C1 segment of cervical spinal cord (tissue), 14 donors: ENCODE measurements at regions not wholly inside any gene's neighbourhood (a gene's known extent, or its start where the extent isn't known, plus 50 kb on each side); places are given as distances from the start of the nearest gene placed in this dataset.

ENCODE experiments used
- DNase-seq, 14 donors: peaks; one replicate each; lab custom pipeline; 2025; lab: John Stamatoyannopoulos, UW

DNA sequence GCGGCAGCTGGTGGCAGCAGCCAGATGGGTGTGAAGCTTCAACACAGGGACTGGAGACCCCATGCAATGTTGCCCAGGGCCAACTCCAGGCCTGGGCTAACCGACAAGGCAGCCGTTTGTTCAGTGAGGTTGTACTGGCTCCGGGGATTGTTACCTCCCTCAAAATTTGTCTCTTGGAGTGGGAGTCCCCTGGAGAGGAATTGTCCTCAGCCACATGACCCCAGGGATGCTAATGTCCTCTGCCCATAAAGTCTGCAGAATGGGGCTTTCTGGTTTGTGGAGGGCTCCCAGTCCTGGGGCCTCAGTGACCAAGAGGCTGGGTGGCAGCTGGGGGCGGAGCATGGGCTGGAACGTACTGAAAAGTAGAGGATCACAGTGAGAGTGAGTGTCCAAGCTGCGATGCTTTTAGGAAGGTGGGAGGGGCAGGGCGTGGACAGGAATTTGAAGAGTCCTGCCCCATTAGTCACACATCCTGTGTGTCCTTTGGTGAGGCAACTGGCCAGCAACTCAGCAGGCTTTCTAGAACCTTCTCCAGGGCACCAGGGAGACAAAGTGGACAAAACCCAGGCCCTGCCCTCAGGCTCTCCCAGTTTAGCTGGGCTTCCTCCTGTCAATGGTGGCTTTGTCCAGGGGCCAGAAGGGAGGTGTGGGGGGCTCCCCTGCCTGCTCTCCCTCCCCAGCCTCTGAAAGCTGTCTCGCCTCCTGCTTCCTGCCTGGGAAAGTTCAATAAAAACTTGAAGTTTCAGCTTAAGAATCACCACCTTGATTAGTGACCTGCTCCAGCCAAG lies 114.0 kb downstream of the NSG2 start:
- DNase-seq, result no peak

DNA sequence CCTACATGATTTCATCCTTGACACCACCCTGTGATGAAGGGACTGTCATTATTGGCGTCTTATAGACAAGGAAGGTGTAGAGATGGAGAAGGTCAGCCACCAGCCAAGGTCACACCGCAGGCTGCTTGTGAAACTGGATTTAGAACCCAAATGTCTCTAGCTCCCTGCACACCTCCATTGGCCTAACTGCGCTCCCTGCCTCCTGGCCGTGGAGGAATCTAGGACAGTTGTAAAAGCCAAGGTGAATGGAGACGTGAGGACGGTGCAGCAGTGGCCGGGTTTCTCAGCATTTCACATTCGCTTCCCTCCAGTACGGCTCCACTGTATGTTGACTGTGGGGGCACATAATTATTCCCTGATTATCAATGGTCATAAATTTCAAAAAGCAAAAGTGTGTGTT lies 119.9 kb downstream of the NSG2 start:
- no peak for DNase-seq

DNA sequence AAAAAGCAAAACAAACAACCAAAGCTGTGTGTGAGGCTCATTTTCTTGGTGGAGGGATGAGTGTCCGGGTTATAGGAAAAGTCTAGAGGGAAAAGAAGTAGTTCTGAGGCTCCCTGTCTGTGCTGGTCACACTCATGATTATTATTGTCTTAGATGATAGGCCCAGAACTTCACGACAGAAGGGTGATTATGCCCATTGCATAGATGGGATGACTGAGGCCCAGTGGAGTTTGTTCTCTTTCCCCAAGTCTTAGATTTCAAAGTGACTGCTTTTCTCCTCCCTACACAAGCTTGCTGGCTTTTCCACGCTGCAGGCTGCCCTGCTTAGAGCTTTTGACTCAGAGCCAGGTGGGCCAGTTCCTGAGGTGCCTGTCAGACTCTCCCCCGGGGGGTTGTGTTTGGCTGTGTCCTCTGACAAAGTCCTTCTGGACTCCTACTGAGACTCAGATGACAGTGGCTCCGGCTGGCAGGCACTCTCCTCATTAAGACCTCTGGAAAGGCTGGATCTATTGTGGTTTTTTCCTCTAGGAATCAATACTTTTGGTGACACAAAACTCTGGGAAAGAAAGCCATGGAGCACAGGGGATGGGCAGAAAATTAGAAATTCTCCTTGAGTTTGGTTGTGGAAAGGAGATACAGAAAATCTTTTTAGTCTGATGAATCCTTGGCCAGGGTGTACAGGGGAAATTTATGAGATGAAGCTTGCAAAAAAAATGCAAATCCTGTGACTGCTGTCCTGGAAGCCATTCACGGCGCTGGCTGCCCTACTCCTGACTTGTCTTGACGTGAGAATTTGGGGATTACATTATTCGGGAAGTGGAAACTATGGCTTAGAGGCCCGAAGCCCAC lies 120.9 kb downstream of the NSG2 start:
- DNase-seq, result peak in 5 of 14 donors; percentile 12 to 38 (median 30)

DNA sequence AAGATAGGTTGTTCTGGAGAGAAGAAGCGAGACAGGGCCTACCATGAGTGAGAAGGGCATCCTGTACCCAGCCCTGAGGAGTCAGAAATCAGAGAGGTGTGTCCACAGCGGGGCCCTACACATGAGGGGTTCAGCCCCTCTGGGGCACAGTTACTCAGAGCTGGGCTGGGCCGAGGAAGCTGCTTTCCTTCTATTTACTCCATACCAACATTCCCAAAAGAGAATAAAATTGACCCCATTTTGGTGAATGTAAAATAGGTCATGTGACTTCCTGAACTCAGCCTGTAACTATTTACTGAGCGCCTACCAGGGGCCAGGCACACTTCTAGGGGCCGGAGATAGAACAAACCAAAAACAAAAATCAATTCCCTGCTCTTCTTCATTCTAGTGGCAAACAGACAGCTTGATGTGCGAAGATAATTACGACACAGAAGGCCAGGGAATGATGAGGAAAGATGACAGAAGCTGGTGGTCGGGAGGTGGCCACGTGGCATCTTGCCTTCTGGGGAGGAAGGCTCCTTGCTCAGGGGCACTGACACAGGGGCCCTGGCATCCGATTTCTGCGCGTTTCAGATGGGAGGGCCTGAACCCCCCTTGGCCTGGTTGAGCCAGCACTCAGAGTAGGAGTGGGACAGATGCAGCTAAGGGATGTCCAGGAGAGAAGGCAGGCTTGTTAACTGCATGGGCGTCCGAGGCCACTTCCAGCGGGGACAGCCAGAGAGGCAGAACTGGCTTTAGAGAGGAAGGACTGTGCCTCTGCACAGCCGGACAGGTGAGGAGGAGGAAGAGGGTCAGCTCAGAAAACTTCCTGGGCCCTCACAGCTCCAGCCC lies 121.8 kb downstream of the NSG2 start:
- no peak for DNase-seq

DNA sequence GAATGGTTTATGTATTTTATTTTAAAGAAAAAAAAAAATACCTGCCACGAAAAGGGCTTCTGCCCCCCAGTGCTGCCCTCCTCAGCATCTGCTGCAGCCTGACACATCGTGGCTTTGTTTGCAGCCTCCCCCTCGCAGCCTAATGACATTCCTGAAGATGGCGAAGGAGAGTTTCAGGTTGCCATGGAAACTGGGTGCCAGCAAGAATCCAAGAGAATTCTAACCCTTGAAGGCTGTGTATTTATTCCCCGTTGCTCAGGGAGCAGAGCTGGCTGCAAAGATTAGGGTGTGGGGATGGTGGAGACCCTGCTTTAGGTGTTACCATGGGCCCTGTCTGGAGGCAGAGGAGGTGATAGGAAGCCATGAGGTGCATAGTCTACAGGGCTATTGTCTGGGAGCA lies 126.6 kb downstream of the NSG2 start:
- DNase-seq, result peak in 3 of 14 donors; percentile 25 to 47 (median 25)

DNA sequence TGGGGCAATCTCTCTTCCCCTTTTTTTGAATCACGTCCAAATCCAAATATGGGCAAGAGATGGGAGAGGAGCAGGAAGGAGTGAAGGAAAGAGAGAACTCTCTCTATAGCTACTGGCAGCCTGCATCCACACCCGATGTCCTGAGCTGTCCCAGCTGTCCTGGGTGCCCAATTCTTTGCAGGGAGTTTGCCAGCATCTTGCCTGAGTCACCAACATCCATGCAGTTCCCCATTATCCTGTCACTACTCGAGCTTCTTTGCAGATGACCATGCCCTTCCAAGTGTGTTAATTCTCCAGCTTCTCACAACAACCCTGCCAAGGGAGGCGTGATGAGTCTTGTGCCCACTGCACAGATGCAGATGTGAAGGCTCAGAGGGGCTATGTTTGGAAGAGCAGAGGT lies 127.1 kb downstream of the NSG2 start:
- DNase-seq, result peak in 1 of 14 donors; percentile 8

DNA sequence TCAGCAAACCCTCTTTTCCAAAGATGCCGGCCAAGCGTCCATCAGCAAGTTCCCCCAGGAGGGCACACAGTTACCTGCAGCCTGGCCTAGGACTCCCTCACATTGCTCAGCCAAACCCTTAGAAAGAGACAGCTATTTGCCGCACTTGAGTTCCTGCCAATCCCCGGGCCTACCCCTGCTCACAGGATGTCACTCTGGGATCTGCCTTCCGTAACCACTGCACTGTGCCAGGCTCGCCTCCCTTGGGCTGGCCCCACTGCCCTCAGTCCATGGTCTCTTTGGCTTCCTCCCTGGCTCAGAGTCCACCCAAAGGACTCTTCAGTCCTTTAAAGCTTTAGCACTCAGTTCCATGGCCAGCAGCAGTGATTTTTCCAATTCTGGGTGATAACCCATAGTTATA lies 128.3 kb downstream of the NSG2 start:
- no peak for DNase-seq

DNA sequence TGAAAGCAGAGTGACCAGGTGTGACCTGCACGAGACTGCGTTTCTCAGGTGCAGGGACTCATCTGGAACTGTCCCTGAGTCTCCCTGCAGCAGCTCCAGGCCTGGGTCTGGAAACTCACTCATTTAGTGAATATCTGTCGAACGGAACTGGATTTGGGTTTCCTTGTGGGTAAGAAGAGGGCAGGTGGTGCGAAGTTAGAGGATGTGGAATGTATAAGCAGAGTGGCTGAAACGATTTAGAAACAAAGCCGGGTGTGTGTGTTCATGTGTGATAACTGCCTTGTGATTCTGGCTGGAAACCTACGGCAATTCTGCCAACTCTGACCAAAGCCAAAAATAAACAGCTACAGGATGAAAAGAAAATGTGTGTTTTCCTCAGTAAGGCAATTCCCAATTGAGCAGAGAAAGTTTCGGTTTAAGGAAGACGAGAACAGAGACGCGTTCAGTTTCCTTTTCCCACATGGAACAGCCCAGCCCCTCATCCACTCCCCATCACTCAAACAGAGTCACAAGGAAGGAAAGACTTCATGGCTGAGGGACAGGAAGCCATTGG lies 130.3 kb downstream of the NSG2 start:
- peak in 2 of 14 donors; percentile 3 to 66 for DNase-seq

DNA sequence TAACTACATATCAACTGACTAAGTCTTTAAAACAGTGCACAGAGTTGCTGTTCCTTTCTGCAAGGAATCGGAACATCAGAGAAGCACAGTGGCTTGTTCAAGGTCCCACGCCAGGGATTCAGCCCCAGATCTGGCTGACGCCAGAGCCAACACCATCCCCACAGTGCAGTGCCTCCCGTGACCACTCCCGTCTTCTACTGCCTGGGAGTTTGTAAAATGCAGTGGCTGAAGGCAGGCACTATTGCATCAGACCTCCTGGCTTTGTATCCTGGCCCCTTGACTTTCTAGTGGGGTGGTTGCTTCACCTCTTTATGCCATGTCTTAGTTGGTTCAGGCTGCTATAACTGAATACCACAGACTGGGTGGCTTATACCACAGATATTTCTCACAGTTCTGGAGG lies 131.0 kb downstream of the NSG2 start:
- DNase-seq, result peak in 3 of 14 donors; percentile 2 to 57 (median 5)

DNA sequence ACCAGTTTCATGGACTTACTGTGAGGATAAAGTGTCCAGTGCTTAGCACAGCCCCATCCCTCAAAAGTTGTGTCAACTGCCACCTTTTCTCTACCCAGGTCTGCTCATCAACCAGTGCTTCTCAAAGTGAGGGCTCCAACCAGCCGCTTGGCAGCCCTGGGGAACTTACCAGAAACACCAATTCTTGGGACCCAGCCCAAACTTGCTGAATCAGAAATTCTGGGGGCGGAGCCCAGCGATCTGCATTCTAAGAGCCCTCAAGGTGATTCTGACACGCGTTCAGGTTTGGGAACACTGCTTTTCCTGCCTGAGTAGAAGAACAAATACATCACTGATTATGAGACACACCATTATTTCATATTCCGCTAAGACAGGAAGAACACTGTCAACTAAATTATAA lies 132.0 kb downstream of the NSG2 start:
- DNase-seq, result peak in 1 of 14 donors; percentile 38

DNA sequence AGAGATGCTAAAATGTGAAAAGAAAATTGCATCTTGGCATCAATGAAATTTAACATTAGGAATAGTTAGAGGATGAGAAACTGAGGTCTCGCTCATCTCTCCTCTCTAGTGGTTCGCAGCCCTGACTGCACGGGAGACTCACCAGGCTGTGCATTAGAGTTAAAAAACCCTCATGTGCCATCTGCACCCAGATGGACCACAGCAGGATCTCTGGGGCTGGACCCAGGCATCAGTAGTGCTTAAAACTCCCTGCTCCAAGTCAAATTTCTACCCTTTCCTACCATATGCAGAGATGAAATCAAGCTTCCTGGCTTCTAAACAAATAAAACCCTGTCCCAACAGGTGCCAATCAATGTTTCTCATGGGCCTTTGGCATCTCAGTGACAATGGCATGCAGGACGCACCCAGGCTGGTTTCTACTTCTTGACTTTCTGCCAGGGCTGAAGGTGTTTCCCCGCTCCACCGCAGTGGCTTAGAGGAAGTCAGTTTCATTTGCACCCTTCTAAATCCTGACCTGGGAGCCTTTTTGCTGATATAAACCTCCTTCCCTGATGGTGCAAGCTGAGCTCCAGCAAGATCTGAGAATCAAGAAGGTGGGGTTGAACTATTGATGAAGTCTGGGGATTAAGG lies 132.6 kb downstream of the NSG2 start:
- DNase-seq, result peak in 1 of 14 donors; percentile 54

DNA sequence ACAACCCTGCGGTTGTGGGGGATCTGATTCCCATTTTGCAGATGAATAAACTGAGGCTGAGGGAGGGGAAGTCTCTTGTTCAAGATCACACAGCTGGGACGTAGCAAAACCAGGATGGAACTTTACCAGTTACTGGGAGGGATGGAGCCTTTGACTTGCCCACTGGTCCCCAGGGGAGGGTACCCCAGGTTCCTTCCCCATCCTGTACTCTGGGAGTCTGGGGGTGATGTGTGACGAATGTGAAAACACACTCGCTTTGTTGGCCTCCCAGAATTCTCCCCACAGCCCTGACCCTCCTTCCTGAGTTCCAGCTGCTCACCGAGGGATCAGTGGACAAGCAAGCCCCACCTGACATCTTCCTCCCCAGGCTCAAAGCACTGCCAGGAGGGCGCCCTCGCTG lies 135.1 kb downstream of the NSG2 start:
- no peak for DNase-seq

DNA sequence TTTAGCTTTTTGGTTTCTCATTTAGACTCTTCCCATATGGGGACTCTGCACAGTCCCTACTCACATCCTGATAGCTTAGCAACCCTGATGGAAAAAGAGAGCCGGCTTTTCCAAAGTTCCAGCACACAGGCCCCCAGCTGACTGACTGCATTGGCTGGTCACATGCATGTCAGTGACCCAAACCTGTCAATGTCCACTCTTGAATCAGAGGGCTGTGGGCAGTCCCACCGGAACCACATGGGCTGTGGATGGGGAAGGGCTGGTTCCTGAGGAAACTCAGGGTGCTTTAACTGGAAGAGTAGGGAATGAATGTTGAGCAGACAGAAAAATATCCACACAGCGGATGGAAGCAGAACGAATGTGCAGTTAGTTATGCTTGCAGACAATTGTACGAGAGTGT lies 136.6 kb downstream of the NSG2 start:
- no peak for DNase-seq

DNA sequence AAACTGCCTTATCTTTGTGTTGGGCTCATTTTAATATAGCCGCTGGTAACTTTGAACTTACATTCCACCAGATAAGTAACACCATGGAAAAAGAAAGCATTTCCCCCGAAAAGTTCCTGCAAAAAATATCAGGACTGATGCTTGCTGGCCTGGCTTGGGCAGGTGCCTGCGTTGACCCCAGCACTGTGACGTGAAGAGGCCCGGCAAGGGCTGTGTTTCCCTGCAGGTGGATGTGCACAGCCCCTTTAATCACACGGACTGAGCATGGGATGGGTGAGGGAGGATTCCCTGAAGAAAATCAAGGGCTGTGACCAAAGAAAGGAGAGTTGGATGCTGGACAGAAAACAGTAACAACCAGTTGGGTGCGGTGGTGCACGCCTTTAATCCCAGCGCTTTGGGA lies 138.2 kb downstream of the NSG2 start:
- DNase-seq, result no peak

DNA sequence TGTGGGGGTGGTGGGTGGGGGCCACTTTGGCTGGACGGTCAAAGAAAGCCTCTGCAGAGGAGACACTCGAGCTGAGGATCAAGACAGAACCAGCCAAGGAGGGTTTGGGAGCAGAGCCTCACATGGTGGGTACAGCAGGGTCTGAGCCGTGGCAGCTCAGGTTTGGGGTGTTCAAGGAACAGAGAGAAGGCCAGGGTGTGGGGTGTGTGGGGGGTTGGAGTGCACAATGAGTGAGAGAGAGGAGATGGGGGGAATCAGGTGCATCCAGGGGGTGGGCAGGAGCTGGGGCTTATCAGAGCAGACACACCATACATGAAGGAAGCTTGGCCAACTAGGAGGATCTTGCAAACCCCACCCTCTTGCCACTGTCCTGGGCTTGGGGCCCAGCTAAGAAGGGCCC lies 140.0 kb downstream of the NSG2 start:
- no peak for DNase-seq

DNA sequence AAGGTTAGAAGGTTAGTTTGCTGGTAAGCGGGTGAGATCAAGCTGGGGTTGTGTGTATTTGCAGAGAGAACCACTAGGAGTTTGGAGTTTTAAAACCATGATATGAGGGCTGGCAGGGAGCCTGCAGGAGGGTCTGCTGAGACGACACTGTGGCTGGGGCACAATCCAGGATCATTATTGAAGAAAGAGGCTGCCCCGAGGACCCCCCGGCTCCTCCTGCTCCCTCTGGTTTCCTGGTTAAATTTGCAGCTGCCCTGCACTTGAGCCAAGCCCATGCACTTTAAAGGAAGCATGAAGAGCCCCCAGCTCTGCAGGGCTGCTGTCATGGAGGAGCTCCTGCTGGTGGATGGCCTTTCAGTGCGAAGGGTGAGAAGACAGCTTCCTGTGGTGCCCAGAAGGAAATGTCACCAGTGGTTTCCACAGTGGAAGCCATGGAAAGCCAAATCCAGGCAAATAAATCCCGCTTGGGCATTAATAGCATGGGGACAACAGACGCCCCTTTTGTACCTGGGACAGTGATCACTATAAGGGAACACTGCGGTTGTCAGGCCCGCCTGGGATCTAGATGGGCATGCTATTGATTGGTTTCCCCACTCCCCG lies 140.7 kb downstream of the NSG2 start:
- no peak for DNase-seq

DNA sequence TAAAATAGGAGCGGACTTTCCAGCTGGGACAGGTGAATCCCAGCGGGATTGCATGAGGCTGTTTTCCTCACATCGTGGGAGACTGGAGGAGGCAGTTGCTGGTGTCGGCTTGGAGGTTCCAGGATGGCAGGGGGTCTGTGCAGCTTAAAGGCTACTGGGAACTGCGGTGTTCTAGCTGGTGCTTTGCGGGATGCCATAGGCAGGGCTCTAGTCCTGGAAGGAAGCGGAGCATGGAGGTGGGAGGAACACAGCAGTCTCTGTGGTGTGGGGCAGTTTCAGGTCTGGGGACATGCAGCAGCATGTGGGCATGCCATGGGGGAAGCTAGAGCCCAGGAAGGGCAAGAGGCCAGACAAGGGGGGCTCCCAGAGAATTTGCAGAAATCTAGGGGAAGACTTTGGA lies 141.5 kb downstream of the NSG2 start:
- no peak for DNase-seq

DNA sequence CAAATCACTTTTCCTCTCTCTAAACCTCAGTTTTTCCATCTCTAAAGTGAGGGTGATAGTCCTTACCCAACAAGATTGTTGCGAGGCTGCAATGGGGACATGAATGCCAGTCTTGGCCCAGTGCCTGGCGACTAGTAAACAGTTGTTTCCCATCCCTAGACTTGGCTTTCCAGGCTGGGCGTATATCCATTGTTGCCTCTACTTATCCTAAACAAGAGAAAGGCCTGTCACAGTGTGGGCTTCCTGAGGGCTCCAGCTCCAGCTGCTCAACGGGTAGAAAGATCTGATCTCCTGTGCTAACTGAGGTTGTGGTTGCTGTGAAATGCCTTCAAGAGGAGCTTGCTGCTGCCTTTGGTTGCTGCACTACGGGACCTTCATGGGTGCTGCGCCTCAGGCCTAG lies 142.0 kb downstream of the NSG2 start:
- DNase-seq, result no peak

DNA sequence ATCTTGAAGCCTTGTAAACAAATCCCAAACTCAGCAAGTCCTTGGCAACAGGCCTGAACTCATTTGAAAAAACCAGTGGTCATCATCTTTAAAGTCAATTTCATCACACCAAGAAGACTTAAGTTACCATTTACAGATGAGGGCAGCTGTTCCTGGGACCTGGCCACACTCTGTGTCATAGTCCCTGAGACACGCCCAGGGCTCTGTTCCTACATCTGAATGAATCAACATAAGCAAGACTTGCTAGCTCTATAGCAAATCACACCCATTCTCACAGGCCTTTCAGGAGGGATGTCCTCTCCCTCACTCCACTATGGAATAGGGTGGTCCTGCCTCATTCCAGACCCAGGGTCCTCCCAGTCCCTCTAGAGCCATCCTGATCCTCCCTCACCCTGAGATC lies 142.8 kb downstream of the NSG2 start:
- no peak for DNase-seq

DNA sequence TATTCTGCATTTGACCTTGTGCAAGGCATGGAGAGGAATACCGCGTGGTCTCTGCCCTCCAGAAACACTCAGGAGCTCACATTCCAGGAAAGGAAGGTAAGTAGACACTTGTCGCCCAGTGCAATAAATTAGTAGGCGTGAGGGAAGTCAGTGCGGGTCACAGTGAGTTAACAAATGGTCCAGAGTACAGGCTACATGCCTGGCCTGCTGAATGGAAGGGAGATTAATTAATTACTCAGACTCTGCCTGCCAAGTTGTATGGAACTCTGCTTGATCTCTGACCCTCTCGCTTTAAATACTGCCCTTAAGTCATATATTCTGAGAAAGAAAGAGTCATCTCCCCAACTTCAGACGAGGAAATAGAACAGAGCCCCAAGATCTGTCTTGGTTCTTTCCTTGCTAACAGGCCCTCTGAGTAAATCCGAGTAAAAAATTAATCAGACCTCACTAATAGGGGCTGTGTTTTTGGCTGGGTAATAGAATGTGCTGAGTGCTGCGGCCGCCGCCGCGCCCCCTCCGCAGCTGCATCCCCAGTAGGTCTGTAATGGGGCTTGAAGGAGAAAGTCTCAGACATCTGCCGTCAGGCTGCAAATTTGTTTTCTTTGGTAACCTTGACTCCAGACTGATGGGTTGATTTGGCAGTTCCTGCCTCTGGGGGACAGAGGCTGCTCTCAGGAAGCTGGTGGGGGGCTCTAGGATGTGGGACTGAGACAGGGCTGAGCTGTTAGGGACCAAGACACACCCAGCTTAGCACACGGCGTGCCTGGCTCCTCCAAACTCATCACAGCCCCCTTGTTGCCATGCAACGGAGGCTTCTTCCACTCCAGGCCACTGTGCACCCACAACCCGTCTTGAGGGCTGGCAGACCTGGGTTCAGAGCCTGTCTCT lies 144.4 kb downstream of the NSG2 start:
- no peak for DNase-seq
